MM.1S (cell line): ENCODE measurements at regions not wholly inside any gene's neighbourhood (a gene's known extent, or its start where the extent isn't known, plus 50 kb on each side); places are given as distances from the start of the nearest gene placed in this dataset.

ENCODE experiments used
- EZH2 ChIP-seq: fragments of 300-600 bp; sonication (generic); optimal IDR thresholded peaks from 2 replicates; pipeline ENCODE3; 2017; ENCODE audit warnings: low read depth, mild to moderate bottlenecking, antibody characterized with exemption, low read length, mixed read lengths
- EZH2phosphoT487 ChIP-seq: fragments of 300-600 bp; sonication (generic); IDR thresholded peaks from 2 replicates; pipeline ENCODE4 v1.6.1; 2018; ENCODE audit warnings: antibody characterized with exemption, low read length
- TF ChIP-seq, protein P1 (sequence below): fragments of 300-600 bp; sonication (generic); IDR thresholded peaks from 2 replicates; pipeline ENCODE4 v1.5.1; 2016; ENCODE audit warnings: antibody characterized with exemption, low read length, mixed read lengths

DNA sequence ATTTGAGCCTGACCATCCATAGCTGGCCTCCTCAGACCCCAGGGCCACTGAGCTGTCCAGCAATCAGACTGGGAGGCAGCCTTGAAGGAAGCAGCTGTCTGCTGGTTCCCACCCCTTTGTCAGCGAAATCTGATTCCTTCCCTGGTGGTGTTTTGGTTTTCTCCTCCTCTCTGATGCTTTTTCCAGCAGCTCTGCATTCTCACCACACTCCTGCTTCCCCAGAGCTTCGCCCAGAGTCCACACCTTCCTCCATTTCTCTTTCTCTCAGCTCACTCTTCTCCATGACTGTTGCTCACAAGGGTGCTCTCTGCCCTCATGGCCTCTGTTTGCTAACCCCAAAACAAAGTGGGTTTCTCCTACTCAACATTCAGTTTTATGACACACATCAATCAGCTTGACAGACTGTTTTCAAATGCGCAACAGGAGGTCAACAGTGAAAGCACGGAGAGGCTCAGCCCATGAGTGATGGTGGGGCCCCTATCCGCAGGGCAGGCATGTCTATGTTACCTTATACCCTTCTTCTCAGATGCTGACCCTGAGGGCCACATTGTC, 130.6 kb upstream of the MTNR1B start:
- TF ChIP-seq, protein P1, sequence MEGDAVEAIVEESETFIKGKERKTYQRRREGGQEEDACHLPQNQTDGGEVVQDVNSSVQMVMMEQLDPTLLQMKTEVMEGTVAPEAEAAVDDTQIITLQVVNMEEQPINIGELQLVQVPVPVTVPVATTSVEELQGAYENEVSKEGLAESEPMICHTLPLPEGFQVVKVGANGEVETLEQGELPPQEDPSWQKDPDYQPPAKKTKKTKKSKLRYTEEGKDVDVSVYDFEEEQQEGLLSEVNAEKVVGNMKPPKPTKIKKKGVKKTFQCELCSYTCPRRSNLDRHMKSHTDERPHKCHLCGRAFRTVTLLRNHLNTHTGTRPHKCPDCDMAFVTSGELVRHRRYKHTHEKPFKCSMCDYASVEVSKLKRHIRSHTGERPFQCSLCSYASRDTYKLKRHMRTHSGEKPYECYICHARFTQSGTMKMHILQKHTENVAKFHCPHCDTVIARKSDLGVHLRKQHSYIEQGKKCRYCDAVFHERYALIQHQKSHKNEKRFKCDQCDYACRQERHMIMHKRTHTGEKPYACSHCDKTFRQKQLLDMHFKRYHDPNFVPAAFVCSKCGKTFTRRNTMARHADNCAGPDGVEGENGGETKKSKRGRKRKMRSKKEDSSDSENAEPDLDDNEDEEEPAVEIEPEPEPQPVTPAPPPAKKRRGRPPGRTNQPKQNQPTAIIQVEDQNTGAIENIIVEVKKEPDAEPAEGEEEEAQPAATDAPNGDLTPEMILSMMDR: no peak
- TF ChIP-seq EZH2 (no peak), EZH2phosphoT487 (no peak)
